NB4 (cell line): ENCODE measurements at regions not wholly inside any gene's neighbourhood (a gene's known extent, or its start where the extent isn't known, plus 50 kb on each side); places are given as distances from the start of the nearest gene placed in this dataset.

Experiments
- MAX ChIP-seq: IDR thresholded peaks from 2 replicates; pipeline ENCODE4 v1.6.1; 2011; ENCODE audit warnings: low read depth, low read length
- POLR2A ChIP-seq: IDR thresholded peaks from 2 replicates; pipeline ENCODE4 v1.6.1; 2011; ENCODE audit warnings: mild to moderate bottlenecking; ENCODE audit not compliant: insufficient read length; ENCODE audit errors: extremely low read depth
- TF ChIP-seq, protein P1 (sequence below): IDR thresholded peaks from one replicate; pipeline ENCODE4 v1.5.1; 2012; ENCODE audit warnings: low read depth, low read length

DNA sequence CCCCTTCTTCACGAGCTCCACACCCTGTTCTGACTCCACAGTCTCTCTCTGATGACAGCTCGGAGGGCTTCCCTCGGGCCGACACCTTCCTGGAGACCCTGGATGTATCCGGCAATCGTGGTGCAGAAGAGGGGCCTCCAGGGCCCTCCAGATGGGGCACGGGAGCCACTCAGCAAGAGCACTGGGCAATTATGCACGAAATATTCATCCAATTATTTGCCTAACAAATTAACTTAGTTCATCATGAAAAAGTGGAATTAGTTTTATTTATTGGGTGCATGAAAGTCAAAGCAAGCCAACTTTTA is 277.3 kb upstream of the HDAC4 start:
- TF ChIP-seq, protein P1, sequence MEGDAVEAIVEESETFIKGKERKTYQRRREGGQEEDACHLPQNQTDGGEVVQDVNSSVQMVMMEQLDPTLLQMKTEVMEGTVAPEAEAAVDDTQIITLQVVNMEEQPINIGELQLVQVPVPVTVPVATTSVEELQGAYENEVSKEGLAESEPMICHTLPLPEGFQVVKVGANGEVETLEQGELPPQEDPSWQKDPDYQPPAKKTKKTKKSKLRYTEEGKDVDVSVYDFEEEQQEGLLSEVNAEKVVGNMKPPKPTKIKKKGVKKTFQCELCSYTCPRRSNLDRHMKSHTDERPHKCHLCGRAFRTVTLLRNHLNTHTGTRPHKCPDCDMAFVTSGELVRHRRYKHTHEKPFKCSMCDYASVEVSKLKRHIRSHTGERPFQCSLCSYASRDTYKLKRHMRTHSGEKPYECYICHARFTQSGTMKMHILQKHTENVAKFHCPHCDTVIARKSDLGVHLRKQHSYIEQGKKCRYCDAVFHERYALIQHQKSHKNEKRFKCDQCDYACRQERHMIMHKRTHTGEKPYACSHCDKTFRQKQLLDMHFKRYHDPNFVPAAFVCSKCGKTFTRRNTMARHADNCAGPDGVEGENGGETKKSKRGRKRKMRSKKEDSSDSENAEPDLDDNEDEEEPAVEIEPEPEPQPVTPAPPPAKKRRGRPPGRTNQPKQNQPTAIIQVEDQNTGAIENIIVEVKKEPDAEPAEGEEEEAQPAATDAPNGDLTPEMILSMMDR = no peak
- no peak for TF ChIP-seq POLR2A
- no peak for TF ChIP-seq MAX
